ENCODE measurements at regions not wholly inside any gene's neighbourhood (a gene's known extent, or its start where the extent isn't known, plus 50 kb on each side); places are given as distances from the start of the nearest gene placed in this dataset.

GRCh38 chr2:104673225-104673624 is 180.7 kb upstream of the POU3F3 start:
- TF ChIP-seq MAX (IDR thresholded peaks at IDR 0.05), result no peak
- TF ChIP-seq TEAD4 (IDR thresholded peaks at IDR 0.05), result no peak
- TF ChIP-seq EP300 (IDR thresholded peaks at IDR 0.05; ENCODE audit: borderline replicate concordance), result no peak
- no peak for TF ChIP-seq REST (IDR thresholded peaks at IDR 0.05; ENCODE audit: low read depth)
- no peak for TF ChIP-seq RAD21 (IDR thresholded peaks at IDR 0.05; ENCODE audit: low read depth)
- no peak for TF ChIP-seq TCF12 (IDR thresholded peaks at IDR 0.05; ENCODE audit: low read depth)
- no peak for TF ChIP-seq EGR1 (IDR thresholded peaks at IDR 0.05)
